ENCODE measurements at regions not wholly inside any gene's neighbourhood (a gene's known extent, or its start where the extent isn't known, plus 50 kb on each side); places are given as distances from the start of the nearest gene placed in this dataset.

GRCh38 chr7:52473756-52474155, 561.7 kb upstream of the POM121L12 start:
- no peak overlapping the region for H3K4me3 Mint-ChIP-seq (ENCODE audit: low read depth, unreplicated experiment)
- no peaks in the 10 kb centered on the region for H3K36me3 Mint-ChIP-seq (ENCODE audit: insufficient read depth, unreplicated experiment)
- H3K9me3 Mint-ChIP-seq (ENCODE audit: low read depth, unreplicated experiment): peaks cover 31% of the 10 kb centered on the region
- CTCF ChIA-PET: no interaction called here
- intact Hi-C loops (cut with micrococcal nuclease; ENCODE audit: unreplicated experiment): no loop called here
- DNase-seq: no peak
- H3K27ac Mint-ChIP-seq (ENCODE audit: unreplicated experiment): no peak overlapping the region
- no peaks in the 10 kb centered on the region for H3K27me3 Mint-ChIP-seq (ENCODE audit: unreplicated experiment)
- no TSS peak for BruUV-seq (replicated peaks)
- H3K4me1 Mint-ChIP-seq (ENCODE audit: low read depth, unreplicated experiment): no peaks in the 10 kb centered on the region
- TF ChIP-seq CTCF (IDR thresholded peaks at IDR 0.05; ENCODE audit: unreplicated experiment): no peak

DNA sequence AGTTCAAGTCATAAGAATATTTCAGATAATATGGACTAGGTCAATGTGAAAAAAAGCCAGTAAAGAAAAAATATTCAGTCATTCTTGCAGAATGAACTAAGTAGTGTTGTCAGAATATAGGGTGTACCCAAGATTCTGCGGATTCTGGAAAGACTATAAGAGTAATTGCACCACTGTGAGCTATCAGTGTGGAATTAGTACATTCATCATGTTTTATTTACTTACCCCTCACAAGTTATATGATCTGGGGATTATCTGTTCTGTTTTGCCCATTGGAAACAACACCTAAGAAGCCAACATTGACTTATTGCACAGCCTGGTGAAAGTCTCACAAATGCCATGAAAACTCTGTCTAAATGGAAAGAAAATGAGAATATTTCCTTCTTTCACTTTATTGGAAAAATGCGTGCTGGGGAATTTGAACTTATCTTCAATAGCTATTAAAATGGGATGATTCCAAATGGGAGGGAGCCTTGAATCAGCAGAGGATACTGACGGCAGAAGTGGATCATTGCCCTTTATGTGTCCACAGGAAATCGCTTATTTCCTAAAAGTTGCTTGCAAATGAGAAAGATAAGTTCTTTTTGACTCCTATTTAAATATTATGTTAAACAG, 563.3 kb upstream of the POM121L12 start:
- Mint-ChIP-seq H3K27me3 (ENCODE audit: unreplicated experiment) (no peaks in the 10 kb centered on the region), H3K9me3 (ENCODE audit: low read depth, unreplicated experiment) (peaks cover 26% of the 10 kb centered on the region), H3K4me3 (ENCODE audit: low read depth, unreplicated experiment) (no peak overlapping the region), H3K27ac (ENCODE audit: unreplicated experiment) (no peak overlapping the region), H3K4me1 (ENCODE audit: low read depth, unreplicated experiment) (no peaks in the 10 kb centered on the region), H3K36me3 (ENCODE audit: insufficient read depth, unreplicated experiment) (no peaks in the 10 kb centered on the region)
- no peak for TF ChIP-seq CTCF (IDR thresholded peaks at IDR 0.05; ENCODE audit: unreplicated experiment)
- DNase-seq: no peak
- CTCF ChIA-PET: no interaction called here
- BruUV-seq (replicated peaks): no TSS peak
- intact Hi-C loops (cut with micrococcal nuclease; ENCODE audit: unreplicated experiment): no loop called here

- Mint-ChIP-seq H3K9me3 (ENCODE audit: low read depth, unreplicated experiment) (peaks cover 19% of the 10 kb centered on the region), H3K4me1 (ENCODE audit: low read depth, unreplicated experiment) (no peaks in the 10 kb centered on the region), H3K27ac (ENCODE audit: unreplicated experiment) (no peak overlapping the region), H3K36me3 (ENCODE audit: insufficient read depth, unreplicated experiment) (no peaks in the 10 kb centered on the region), H3K4me3 (ENCODE audit: low read depth, unreplicated experiment) (no peak overlapping the region), H3K27me3 (ENCODE audit: unreplicated experiment) (no peaks in the 10 kb centered on the region)
- no peak for DNase-seq
- CTCF ChIA-PET: no interaction called here
- no peak for TF ChIP-seq CTCF (IDR thresholded peaks at IDR 0.05; ENCODE audit: unreplicated experiment)
- no TSS peak for BruUV-seq (replicated peaks)
- intact Hi-C loops (cut with micrococcal nuclease; ENCODE audit: unreplicated experiment): no loop called here
These were observed 570.2 kb upstream of the POM121L12 start for GRCh38 chr7:52465216-52465615.

DNA sequence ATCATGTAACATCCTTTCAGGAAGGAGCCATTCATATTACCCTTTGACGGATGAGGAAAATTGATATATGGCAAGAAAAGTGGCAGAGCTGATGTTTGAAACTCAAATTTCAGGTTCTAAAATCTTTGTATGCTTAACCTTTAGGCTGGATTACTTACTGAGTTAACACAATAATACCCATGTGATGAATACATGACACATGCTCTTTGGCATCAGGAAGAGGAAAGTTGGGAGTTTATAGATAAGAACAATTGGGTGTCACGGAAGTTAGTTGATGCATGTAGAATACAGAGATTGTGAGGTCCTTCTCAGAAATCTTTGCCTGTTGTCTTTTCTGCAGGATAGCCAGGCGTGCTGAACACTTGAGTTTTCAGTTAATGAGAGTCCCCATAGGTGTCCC, 572.1 kb upstream of the POM121L12 start:
- TF ChIP-seq CTCF (IDR thresholded peaks at IDR 0.05; ENCODE audit: unreplicated experiment): no peak
- DNase-seq: no peak
- no TSS peak for BruUV-seq (replicated peaks)
- no peaks in the 10 kb centered on the region for H3K36me3 Mint-ChIP-seq (ENCODE audit: insufficient read depth, unreplicated experiment)
- CTCF ChIA-PET: no interaction called here
- no peaks in the 10 kb centered on the region for H3K4me1 Mint-ChIP-seq (ENCODE audit: low read depth, unreplicated experiment)
- H3K27me3 Mint-ChIP-seq (ENCODE audit: unreplicated experiment): no peaks in the 10 kb centered on the region
- intact Hi-C loops (cut with micrococcal nuclease; ENCODE audit: unreplicated experiment): no loop called here
- H3K9me3 Mint-ChIP-seq (ENCODE audit: low read depth, unreplicated experiment): peaks cover 20% of the 10 kb centered on the region
- no peak overlapping the region for H3K4me3 Mint-ChIP-seq (ENCODE audit: low read depth, unreplicated experiment)
- no peak overlapping the region for H3K27ac Mint-ChIP-seq (ENCODE audit: unreplicated experiment)

Data from Calu3 (cell line).